PC-3 (cell line): ENCODE measurements at regions not wholly inside any gene's neighbourhood (a gene's known extent, or its start where the extent isn't known, plus 50 kb on each side); places are given as distances from the start of the nearest gene placed in this dataset.
"Not testable (repeated sequence)": the region's sequence is repeated elsewhere in the genome, so short reads cannot be mapped to it uniquely, and the experiment has no call there.

Source experiments
- ATAC-seq: fragments of 200-7000 bp; cut with Tn5 transposase; 2 replicates; pipeline ENCODE4 v1.9.1; 2020; ENCODE audit warnings: mild to moderate bottlenecking, moderate library complexity
- BruUV-seq: library from RNA; stranded (reverse); fragments of 400-500 nt; replicated peaks from 2 replicates; lab custom pipeline; 2021; lab: Mats Ljungman, UMichigan
- CTCF ChIA-PET: fragments of 300-600 bp; sonication (Branson Sonifier 250); formaldehyde crosslinking; loops from one replicate; lab custom pipeline; 2022; ENCODE audit warnings: antibody characterized with exemption; lab: Charles Lee
- POLR2A ChIA-PET: fragments of 300-600 bp; sonication (Branson Sonifier 250); formaldehyde crosslinking; loops from one replicate; lab custom pipeline; 2022; ENCODE audit warnings: antibody characterized with exemption; ENCODE audit not compliant: unreplicated experiment; lab: Charles Lee
- DNase-seq: peaks from one replicate; pipeline ENCODE4 v3.0.0-alpha.2; 2015
- H2AFZ ChIP-seq: fragments of 300-600 bp; sonication (generic); 2 replicates; pipeline ENCODE4 v1.6.0; 2016; ENCODE audit warnings: antibody characterized with exemption, low read length
- H3F3A ChIP-seq: fragments of 300-600 bp; sonication (generic); one replicate; pipeline ENCODE4 v1.6.0; 2017; ENCODE audit warnings: antibody characterized with exemption, low read length, control low read depth, mild to moderate bottlenecking; ENCODE audit not compliant: unreplicated experiment
- H3K27ac ChIP-seq: fragments of 300-600 bp; sonication (generic); 2 replicates; pipeline ENCODE4 v1.5.1; 2016; ENCODE audit warnings: mild to moderate bottlenecking, low read length
- H3K27me3 ChIP-seq: fragments of 300-600 bp; sonication (generic); 2 replicates; pipeline ENCODE4 v1.6.1; 2016; ENCODE audit warnings: low read length, mixed read lengths
- H3K36me3 ChIP-seq: fragments of 300-600 bp; sonication (generic); 2 replicates; pipeline ENCODE4 v1.6.1; 2016; ENCODE audit warnings: low read depth, mixed run types, low read length, mixed read lengths
- H3K4me1 ChIP-seq: fragments of 300-600 bp; sonication (generic); 2 replicates; pipeline ENCODE4 v1.5.1; 2016; ENCODE audit warnings: low read length; ENCODE audit not compliant: insufficient read depth
- H3K4me2 ChIP-seq: fragments of 300-600 bp; sonication (generic); 2 replicates; pipeline ENCODE4 v1.6.0; 2016; ENCODE audit warnings: low read length
- H3K4me3 ChIP-seq: fragments of 300-600 bp; sonication (generic); 2 replicates; pipeline ENCODE4 v1.5.1; 2016; ENCODE audit warnings: mild to moderate bottlenecking, low read length, mixed read lengths
- H3K79me2 ChIP-seq: fragments of 300-600 bp; sonication (generic); 2 replicates; pipeline ENCODE4 v1.6.1; 2017; ENCODE audit warnings: low read length, mixed read lengths
- H3K9ac ChIP-seq: fragments of 300-600 bp; sonication (generic); 2 replicates; pipeline ENCODE4 v1.6.0; 2016; ENCODE audit warnings: mild to moderate bottlenecking, low read length
- H3K9me2 ChIP-seq: fragments of 300-600 bp; sonication (generic); replicated peaks from 2 replicates; pipeline ENCODE4 v1.6.1; 2016; ENCODE audit warnings: mixed run types, low read length, mixed read lengths
- H3K9me3 ChIP-seq: fragments of 300-600 bp; sonication (generic); 2 replicates; pipeline ENCODE4 v1.6.1; 2016; ENCODE audit warnings: low read length, mixed read lengths
- H4K20me1 ChIP-seq: fragments of 300-600 bp; sonication (generic); 2 replicates; pipeline ENCODE4 v1.6.1; 2016; ENCODE audit warnings: low read length, mixed read lengths
- CTCF ChIP-seq: fragments of 300-600 bp; sonication (generic); conservative IDR thresholded peaks from 2 replicates; pipeline ENCODE4 v1.5.1; 2017; ENCODE audit warnings: antibody characterized with exemption, low read depth, mild to moderate bottlenecking, low read length
- EZH2 ChIP-seq: fragments of 300-600 bp; sonication (generic); IDR thresholded peaks from one replicate; pipeline ENCODE4 v1.6.1; 2017; ENCODE audit warnings: antibody characterized with exemption, mild to moderate bottlenecking, low read length; ENCODE audit not compliant: unreplicated experiment
- EZH2phosphoT487 ChIP-seq: fragments of 300-600 bp; sonication (generic); IDR thresholded peaks from 2 replicates; pipeline ENCODE4 v1.6.1; 2018; ENCODE audit warnings: mild to moderate bottlenecking, antibody characterized with exemption, low read length, borderline replicate concordance
- intact Hi-C: fragments of 100-400 bp; cut with micrococcal nuclease; formaldehyde crosslinking; loops from 2 replicates; pipeline ENCODE4 v1.9.0; 2023

DNA sequence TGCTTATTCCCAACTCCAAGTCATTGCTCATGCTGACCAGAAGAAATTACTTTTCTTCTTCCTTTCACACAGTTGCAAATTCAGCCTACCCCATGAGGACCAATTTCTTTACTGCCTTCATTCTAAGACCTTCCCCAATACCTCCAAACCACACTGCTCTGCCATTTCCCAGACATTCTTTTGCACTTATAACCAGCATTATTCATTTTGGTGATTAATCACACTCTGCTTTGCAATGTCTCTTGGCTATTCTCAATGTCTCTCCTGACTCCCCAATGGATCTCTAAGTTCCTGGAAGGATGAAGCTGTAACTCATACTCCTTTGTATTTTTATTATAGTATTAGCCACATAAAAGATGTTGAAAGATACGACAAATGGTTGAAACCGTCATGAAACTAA, 105.7 kb upstream of the RANBP3L start:
- Histone ChIP-seq H3K9ac (no peak overlapping the region), H3F3A (no peaks in the 10 kb centered on the region), H3K9me3 (no peaks in the 10 kb centered on the region), H2AFZ (no peak overlapping the region), H3K79me2 (no peaks in the 10 kb centered on the region), H3K27me3 (no peaks in the 10 kb centered on the region), H3K4me2 (no peak overlapping the region), H3K4me1 (no peaks in the 10 kb centered on the region), H3K36me3 (no peaks in the 10 kb centered on the region), H4K20me1 (no peaks in the 10 kb centered on the region), H3K9me2 (no peaks in the 10 kb centered on the region), H3K4me3 (no peak overlapping the region), H3K27ac (no peak overlapping the region)
- no peak for ATAC-seq
- intact Hi-C loops, result no loop called here
- DNase-seq, result no peak
- CTCF ChIA-PET, result no interaction called here
- POLR2A ChIA-PET, result no interaction called here
- TF ChIP-seq CTCF, result no peak
- TF ChIP-seq EZH2phosphoT487, result no peak
- no peak for TF ChIP-seq EZH2
- BruUV-seq, result no TSS peak

DNA sequence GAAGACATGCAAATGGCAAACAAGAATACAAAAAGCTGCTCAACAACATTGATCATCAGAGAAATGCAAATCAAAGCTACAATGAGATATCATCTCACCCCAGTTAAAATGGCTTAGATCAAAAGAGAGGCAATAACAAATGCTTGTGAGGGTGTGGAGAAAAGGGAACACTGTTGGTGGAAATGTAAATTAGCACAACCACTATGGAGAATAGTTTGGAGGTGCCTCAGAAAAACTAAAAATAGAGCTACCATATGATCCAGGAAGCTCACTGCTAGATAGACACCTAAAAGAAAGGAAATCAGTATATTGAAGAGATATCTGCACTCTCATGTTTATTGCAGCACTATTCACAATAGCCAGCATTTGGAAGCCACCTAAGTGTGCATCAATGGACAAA, 108.0 kb upstream of the RANBP3L start:
- H3K4me1 ChIP-seq, H3K27me3 ChIP-seq, H3K9ac ChIP-seq, H3K4me2 ChIP-seq, POLR2A ChIA-PET, CTCF ChIA-PET, H3K36me3 ChIP-seq, H3K27ac ChIP-seq, BruUV-seq, H3K9me2 ChIP-seq, H4K20me1 ChIP-seq, ATAC-seq, DNase-seq, H3K4me3 ChIP-seq, H3K9me3 ChIP-seq, H3F3A ChIP-seq, H2AFZ ChIP-seq, H3K79me2 ChIP-seq: not testable (repeated sequence)
- intact Hi-C loops, result loop anchor here (5.0 kb wide), 1 partner anchor 198 kb away; the partner anchor contains the start of gene SLC1A3

GRCh38 chr5:36410672-36411071, 109.0 kb upstream of the RANBP3L start:
- CTCF ChIA-PET, result not testable (repeated sequence)
- intact Hi-C loops, result loop anchor here (5.0 kb wide), 1 partner anchor 197 kb away; the partner anchor contains the start of gene SLC1A3

GRCh38 chr5:36414869-36415282, 113.2 kb upstream of the RANBP3L start:
- CTCF ChIA-PET, result interaction anchor here (0.6 to 1.6 kb wide), 13 partner anchors 16 to 281 kb away, joined by 3 to 31 read pairs (median 5); no protein-coding TSS in a partner anchor
- H3K9me3 ChIP-seq, result no peaks in the 10 kb centered on the region
- no peaks in the 10 kb centered on the region for H3K27me3 ChIP-seq
- H3K9ac ChIP-seq, result no peak overlapping the region
- no peaks in the 10 kb centered on the region for H3F3A ChIP-seq
- H2AFZ ChIP-seq, result no peak overlapping the region
- BruUV-seq, result no TSS peak
- H3K4me1 ChIP-seq, result peaks cover 30% of the 10 kb centered on the region
- TF ChIP-seq EZH2phosphoT487, result no peak
- peak; percentile 73 for TF ChIP-seq CTCF
- H3K79me2 ChIP-seq, result no peaks in the 10 kb centered on the region
- DNase-seq (peak; percentile 88), ATAC-seq (peak; percentile 70)
- intact Hi-C loops, result loop anchor here (1.0 to 5.0 kb wide), 4 partner anchors 47 to 281 kb away; partner anchors contain the start of gene SLC1A3
- no peak overlapping the region for H3K27ac ChIP-seq
- POLR2A ChIA-PET, result no interaction called here
- no peaks in the 10 kb centered on the region for H4K20me1 ChIP-seq
- H3K4me2 ChIP-seq, result 0 out of 2 replicates have a peak overlapping the region, but pooled peaks have one; percentile 7
- no peaks in the 10 kb centered on the region for H3K9me2 ChIP-seq
- H3K36me3 ChIP-seq, result no peaks in the 10 kb centered on the region
- H3K4me3 ChIP-seq, result no peak overlapping the region

More at GRCh38 chr5:36410672-36411071, 109.0 kb upstream of the RANBP3L start:
- H3K4me3 ChIP-seq, H3K9me3 ChIP-seq, DNase-seq, ATAC-seq, H3K9ac ChIP-seq, H3K27ac ChIP-seq, H3K27me3 ChIP-seq, H3K9me2 ChIP-seq, H2AFZ ChIP-seq, H4K20me1 ChIP-seq, BruUV-seq, H3K36me3 ChIP-seq, H3K79me2 ChIP-seq, H3K4me1 ChIP-seq, POLR2A ChIA-PET, H3F3A ChIP-seq, H3K4me2 ChIP-seq: not testable (repeated sequence)
